ENCODE measurements at regions not wholly inside any gene's neighbourhood (a gene's known extent, or its start where the extent isn't known, plus 50 kb on each side); places are given as distances from the start of the nearest gene placed in this dataset.

GRCh38 chr6:49339096-49339495 is 124.0 kb downstream of the MMUT start:
- no peaks in the 10 kb centered on the region for H3K27me3 ChIP-seq
- no peaks in the 10 kb centered on the region for H3K4me1 ChIP-seq

GRCh38 chr6:49336514-49337131 is 126.4 kb downstream of the MMUT start:
- no peak for TF ChIP-seq CTCF (IDR thresholded peaks at IDR 0.05)
- no peak for TF ChIP-seq EP300 (IDR thresholded peaks at IDR 0.05)
- no peak for TF ChIP-seq POLR2AphosphoS5 (IDR thresholded peaks at IDR 0.05)
- TF ChIP-seq POLR2A (IDR thresholded peaks at IDR 0.05) = no peak
- no peak overlapping the region for H3K27ac ChIP-seq
- WGBS, 2 donors (ENCODE audit: low coverage in 1 of 2) = 48 to 54% methylated on average over 4 to 6 of the region's 6 CpGs
- no peak overlapping the region for H3K4me3 ChIP-seq
- H3K4me1 ChIP-seq = no peaks in the 10 kb centered on the region
- ATAC-seq = no peak
- no peaks in the 10 kb centered on the region for H3K36me3 ChIP-seq
- no peaks in the 10 kb centered on the region for H3K9me3 ChIP-seq
- H3K27me3 ChIP-seq = no peaks in the 10 kb centered on the region

More at GRCh38 chr6:49339096-49339495, 124.0 kb downstream of the MMUT start:
- no peak overlapping the region for H3K27ac ChIP-seq
- H3K9me3 ChIP-seq = no peaks in the 10 kb centered on the region
- ATAC-seq = no peak
- 72 to 87% methylated on average over 3 of the region's 3 CpGs for WGBS, 2 donors (ENCODE audit: low coverage in 1 of 2)
- H3K4me3 ChIP-seq = no peak overlapping the region
- no peaks in the 10 kb centered on the region for H3K36me3 ChIP-seq
- TF ChIP-seq EP300 (IDR thresholded peaks at IDR 0.05) (no peak), POLR2A (IDR thresholded peaks at IDR 0.05) (no peak), CTCF (IDR thresholded peaks at IDR 0.05) (no peak), POLR2AphosphoS5 (IDR thresholded peaks at IDR 0.05) (no peak)

GRCh38 chr6:49333345-49334125 is 129.5 kb downstream of the MMUT start:
- Histone ChIP-seq H3K36me3 (no peaks in the 10 kb centered on the region), H3K27ac (no peak overlapping the region), H3K9me3 (no peaks in the 10 kb centered on the region), H3K4me3 (no peak overlapping the region), H3K27me3 (no peaks in the 10 kb centered on the region), H3K4me1 (peaks cover 0 to 4% (median 0%) of the 10 kb centered on the region in 3 donors)
- WGBS, 2 donors (ENCODE audit: low coverage in 1 of 2) = 61 to 64% methylated on average over 4 of the region's 4 CpGs
- TF ChIP-seq CTCF (IDR thresholded peaks at IDR 0.05) (no peak), POLR2AphosphoS5 (IDR thresholded peaks at IDR 0.05) (no peak), EP300 (IDR thresholded peaks at IDR 0.05) (no peak), POLR2A (IDR thresholded peaks at IDR 0.05) (no peak)
- ATAC-seq = no peak

- WGBS, 2 donors (ENCODE audit: low coverage in 1 of 2) = 86 to 100% methylated on average over 1 of the region's 1 CpG
Measured at GRCh38 chr6:49332781-49333180, 130.3 kb downstream of the MMUT start.

More at GRCh38 chr6:49332781-49333180, 130.3 kb downstream of the MMUT start:
- Histone ChIP-seq H3K27ac (no peak overlapping the region), H3K4me3 (no peak overlapping the region), H3K36me3 (no peaks in the 10 kb centered on the region), H3K27me3 (no peaks in the 10 kb centered on the region), H3K9me3 (no peaks in the 10 kb centered on the region), H3K4me1 (peaks cover 0 to 11% (median 3%) of the 10 kb centered on the region in 3 donors)
- ATAC-seq = no peak
- TF ChIP-seq EP300 (IDR thresholded peaks at IDR 0.05) (no peak), CTCF (IDR thresholded peaks at IDR 0.05) (no peak), POLR2A (IDR thresholded peaks at IDR 0.05) (no peak), POLR2AphosphoS5 (IDR thresholded peaks at IDR 0.05) (no peak)

All from gastroesophageal sphincter (tissue), 4 donors.